K562 (cell line): ENCODE measurements at regions not wholly inside any gene's neighbourhood (a gene's known extent, or its start where the extent isn't known, plus 50 kb on each side); places are given as distances from the start of the nearest gene placed in this dataset.
A peak's percentile ranks its signal among the peaks of the same experiment; 100 is the strongest.

Experiments used
- ATAC-seq: fragments of 200-7000 bp; cut with Tn5 transposase; 3 replicates; pipeline ENCODE4 v1.9.1; 2020; ENCODE audit warnings: moderate library complexity
- BruUV-seq: library from RNA; stranded (reverse); fragments of 400-500 nt; replicated peaks from 2 replicates; lab custom pipeline; 2021; lab: Mats Ljungman, UMichigan
- CTCF ChIA-PET: fragments of 300-600 bp; formaldehyde crosslinking; extraction: SDS; loops from one replicate; lab custom pipeline; 2021; ENCODE audit warnings: low intra/inter-chr PET ratio; lab: Yijun Ruan, JAX
- POLR2A ChIA-PET: fragments of 300-600, 350-650 bp; sonication (Branson Sonifier 250); formaldehyde crosslinking; extraction: SDS; loops from one replicate; lab custom pipeline; 2021; ENCODE audit warnings: antibody characterized with exemption, inconsistent platforms; lab: Yijun Ruan, JAX
- DNase-seq, 4 experiments: peaks; one replicate each; pipeline versions ENCODE4 v3.0.0 to v3.0.0-alpha.2; 2011 to 2018; ENCODE audit warnings: low spot score in 3 of 4, mixed read lengths in 3 of 4; ENCODE audit errors: extremely low read depth in 1 of 4
- FAIRE-seq: peaks from 2 replicates; lab custom pipeline; 2011; peaks lifted over from hg19 to GRCh38; lab: Jason Lieb, UNC
- H2AFZ ChIP-seq: 2 replicates; pipeline ENCODE4 v1.6.0; 2011; ENCODE audit warnings: low read depth, low read length, control low read depth, inconsistent platforms
- H3K27ac ChIP-seq: fragments of 200-600 bp; 3 replicates; pipeline ENCODE4 v1.8.0; 2011; ENCODE audit warnings: low read depth, mild to moderate bottlenecking, control low read depth, inconsistent platforms, low read length, moderate library complexity, mixed read lengths; ENCODE audit errors: extremely low read depth
- H3K27me3 ChIP-seq, 2 experiments: fragments of 300-600 bp in 1 of 2; 2 replicates in 1 of 2; 3 replicates in 1 of 2; pipeline versions ENCODE4 v1.6.0 to v1.8.0; 2011; ENCODE audit warnings: inconsistent platforms in 2 of 2, low read length in 2 of 2, mild to moderate bottlenecking in 1 of 2, mixed read lengths in 1 of 2, moderate library complexity in 1 of 2; ENCODE audit not compliant: control insufficient read depth in 2 of 2, insufficient read depth in 2 of 2
- H3K36me3 ChIP-seq: fragments of 300-600 bp; 3 replicates; pipeline ENCODE4 v1.8.0; 2011; ENCODE audit warnings: mild to moderate bottlenecking, low read length, inconsistent platforms; ENCODE audit not compliant: control insufficient read depth, insufficient read depth
- H3K4me1 ChIP-seq, 2 experiments: fragments of 200-600 bp in 1 of 2; replicated peaks in 1 of 2; 2 replicates in 1 of 2; 3 replicates in 1 of 2; pipeline versions ENCODE4 v1.5.1 to v1.8.0; 2011; ENCODE audit warnings: inconsistent platforms in 2 of 2, low read length in 2 of 2, mild to moderate bottlenecking in 1 of 2, mixed read lengths in 1 of 2, moderate library complexity in 1 of 2; ENCODE audit not compliant: control insufficient read depth in 2 of 2, insufficient read depth in 2 of 2
- H3K4me2 ChIP-seq: 2 replicates; pipeline ENCODE4 v1.6.1; 2011; ENCODE audit warnings: low read length, control low read depth, inconsistent platforms, mixed read lengths; ENCODE audit not compliant: insufficient read depth
- H3K4me3 ChIP-seq: fragments of 200-600 bp; sonication (generic), shearing (Covaris generic); 2 replicates; pipeline ENCODE4 v1.5.1; 2016; ENCODE audit warnings: control low read depth, inconsistent platforms
- H3K79me2 ChIP-seq: fragments of 200-600 bp; 3 replicates; pipeline ENCODE4 v1.8.0; 2011; ENCODE audit warnings: low read length, inconsistent platforms; ENCODE audit not compliant: control insufficient read depth, insufficient read depth
- H3K9ac ChIP-seq, 2 experiments: 2 replicates each; pipeline versions ENCODE4 v1.6.0 to v1.6.1; 2011; ENCODE audit warnings: low read depth in 2 of 2, low read length in 2 of 2, control low read depth in 1 of 2, inconsistent platforms in 1 of 2, mild to moderate bottlenecking in 1 of 2, mixed read lengths in 1 of 2; ENCODE audit not compliant: insufficient read depth in 1 of 2
- H3K9me1 ChIP-seq: one replicate; pipeline ENCODE4 v1.6.0; 2011; ENCODE audit warnings: inconsistent platforms, mild to moderate bottlenecking, low read length, moderate library complexity; ENCODE audit not compliant: control insufficient read depth, insufficient read depth
- H3K9me3 ChIP-seq: replicated peaks from 2 replicates; pipeline ENCODE4 v1.5.1; 2011; ENCODE audit warnings: low read depth, low read length, inconsistent platforms; ENCODE audit not compliant: control insufficient read depth, insufficient read depth
- H4K20me1 ChIP-seq: replicated peaks from 2 replicates; pipeline ENCODE4 v1.6.1; 2011; ENCODE audit warnings: low read length, inconsistent platforms, mixed read lengths; ENCODE audit not compliant: control insufficient read depth, insufficient read depth
- BACH1 ChIP-seq: fragments of 200-800 bp; sonication (Bioruptor generic); IDR thresholded peaks from 2 replicates; pipeline ENCODE4 v1.6.1; 2016; ENCODE audit warnings: missing genetic modification characterization, missing compliant biosample characterization
- BDP1 ChIP-seq: IDR thresholded peaks from 3 replicates; pipeline ENCODE4 v1.6.1; 2011; ENCODE audit not compliant: insufficient read length, insufficient read depth
- CBFA2T2 ChIP-seq: fragments of 450-650 bp; conservative IDR thresholded peaks from 2 replicates; pipeline ENCODE4 v1.6.1; 2017; ENCODE audit warnings: mild to moderate bottlenecking
- ETS1 ChIP-seq: conservative IDR thresholded peaks from 2 replicates; pipeline ENCODE4 v1.6.1; 2011; ENCODE audit warnings: low read depth, mild to moderate bottlenecking, low read length; ENCODE audit not compliant: control insufficient read depth
- MTA2 ChIP-seq: fragments of 450-650 bp; IDR thresholded peaks from 2 replicates; pipeline ENCODE4 v1.6.1; 2016; ENCODE audit warnings: low read depth
- PPARD ChIP-seq: fragments of 250-450 bp; sonication (Bioruptor Pico); IDR thresholded peaks from 2 replicates; pipeline ENCODE4 v1.8.0; 2022; ENCODE audit warnings: inconsistent platforms, mild to moderate bottlenecking, moderate library complexity
- PTBP1 ChIP-seq: fragments of 200-400 bp; formaldehyde crosslinking; IDR thresholded peaks from 2 replicates; pipeline ENCODE4 v1.6.1; 2017; ENCODE audit warnings: low read depth, low read length
- RAD51 ChIP-seq: fragments of 450-650 bp; IDR thresholded peaks from 2 replicates; pipeline ENCODE4 v1.7.1; 2016; ENCODE audit warnings: low read depth, mild to moderate bottlenecking, borderline replicate concordance
- SMAD4 ChIP-seq: fragments of 250-450 bp; sonication (Bioruptor Pico); conservative IDR thresholded peaks from 2 replicates; pipeline ENCODE4 v1.8.0; 2021; ENCODE audit warnings: inconsistent platforms, mild to moderate bottlenecking, moderate library complexity
- STAT5B ChIP-seq: fragments of 250-450 bp; sonication (Bioruptor Pico); IDR thresholded peaks from 2 replicates; pipeline ENCODE4 v1.8.0; 2021; ENCODE audit warnings: mild to moderate bottlenecking, inconsistent platforms
- TRIM25 ChIP-seq: fragments of 450-650 bp; IDR thresholded peaks from 2 replicates; pipeline ENCODE4 v1.7.0; 2016; ENCODE audit warnings: borderline replicate concordance
- YBX1 ChIP-seq: fragments of 450-650 bp; IDR thresholded peaks from 2 replicates; pipeline ENCODE4 v1.7.1; 2016; ENCODE audit warnings: mild to moderate bottlenecking
- ZNF134 ChIP-seq: fragments of 250-450 bp; sonication (Bioruptor Pico); conservative IDR thresholded peaks from 2 replicates; pipeline ENCODE4 v1.4.0; 2020
- ZNF232 ChIP-seq: sonication (generic); formaldehyde crosslinking; IDR thresholded peaks from 2 replicates; pipeline ENCODE4 v1.8.0; 2022; ENCODE audit warnings: mild to moderate bottlenecking, missing genetic modification reagents
- WGBS: fragments of 100-300 bp; shearing (Covaris generic); methylation state at CpG from one replicate; pipeline ENCODE4 v1.1.6; 2016; ENCODE audit warnings: low coverage, mixed read lengths; ENCODE audit not compliant: insufficient coverage; ENCODE audit errors: missing lambda C conversion rate; 5-methylcytosine and 5-hydroxymethylcytosine counted together
- in situ Hi-C: fragments of 300-500 bp; cut with MboI; formaldehyde crosslinking; loops from 4 replicates; pipeline ENCODE4 v1.15.0; 2018; ENCODE audit warnings: inconsistent platforms, mixed read lengths
- intact Hi-C: fragments of 100-400 bp; cut with micrococcal nuclease; formaldehyde crosslinking; loops from 2 replicates; pipeline ENCODE4 v1.14.2; 2022
- TF ChIP-seq, protein P1 (sequence below), 2 experiments: IDR thresholded peaks in 1 of 2; conservative IDR thresholded peaks in 1 of 2; 2 replicates each; pipeline ENCODE4 v1.6.1; 2016; ENCODE audit warnings: low read depth in 2 of 2, mild to moderate bottlenecking in 1 of 2, missing compliant biosample characterization in 1 of 2, missing genetic modification characterization in 1 of 2, moderate library complexity in 1 of 2

DNA sequence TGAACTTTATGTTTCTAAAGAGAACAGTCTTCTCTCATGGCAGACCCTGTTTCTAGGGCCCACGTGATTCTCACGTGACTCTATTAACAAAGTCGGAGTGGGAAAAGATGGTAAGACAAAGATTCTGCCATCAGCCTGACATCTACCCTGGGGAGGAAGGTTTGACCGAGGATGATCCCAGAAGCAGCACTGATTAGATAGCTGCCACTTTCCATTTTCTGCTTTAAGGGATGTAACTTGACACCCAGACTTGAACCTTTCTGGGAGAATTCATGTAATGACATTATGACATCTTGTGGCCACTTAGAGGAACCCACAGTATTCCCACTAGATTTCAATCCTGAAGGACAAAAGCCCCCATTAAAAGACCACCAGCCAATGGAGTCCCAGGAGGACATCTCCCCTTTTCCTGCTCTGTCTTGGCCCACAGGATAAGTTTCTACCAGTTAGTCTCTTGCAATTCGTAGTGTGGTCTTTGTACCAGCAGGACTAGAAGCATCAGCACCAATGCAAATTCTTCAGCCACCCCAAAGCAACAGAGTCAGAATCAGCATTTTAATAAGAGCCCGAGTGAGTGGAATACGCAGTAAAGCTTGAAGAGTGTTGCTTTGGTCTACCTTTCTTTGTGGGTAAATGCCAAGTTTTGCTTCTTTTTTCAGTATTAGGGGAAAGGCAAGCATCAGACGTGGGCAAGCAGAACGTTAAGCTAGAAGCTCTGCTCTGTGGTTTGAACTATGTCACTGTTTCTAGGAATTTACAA is 480.5 kb upstream of the PROK2 start:
- ChIA-PET POLR2A (interaction anchor here (0.5 to 1.5 kb wide), 5 partner anchors 62 to 317 kb away, joined by 3 to 6 read pairs (median 4); no protein-coding TSS in a partner anchor), CTCF (interaction anchor here (0.8 kb wide), 1 partner anchor 390 kb away, joined by 3 read pairs; no protein-coding TSS in a partner anchor)
- H3K27me3 ChIP-seq: no peaks in the 10 kb centered on the region
- no peak overlapping the region for H3K27ac ChIP-seq
- peak in 3 of 4 experiments; percentile 19 to 55 (median 39) for DNase-seq
- H3K36me3 ChIP-seq: no peaks in the 10 kb centered on the region
- FAIRE-seq: peak; percentile 75
- no TSS peak for BruUV-seq
- H3K9me3 ChIP-seq: no peaks in the 10 kb centered on the region
- H3K4me2 ChIP-seq: no peak overlapping the region; the same call in 1 of the 2 replicates
- no peaks in the 10 kb centered on the region for H3K9me1 ChIP-seq
- H3K9ac ChIP-seq: no peak overlapping the region
- peak overlapping the region; percentile 53 for H2AFZ ChIP-seq
- 5% methylated on average over 9 of the region's 9 CpGs for WGBS
- ATAC-seq: peak; percentile 79
- no peak overlapping the region for H3K4me3 ChIP-seq
- intact Hi-C loops (loop anchor here (1.0 to 10.0 kb wide), 7 partner anchors 78 to 559 kb away; no protein-coding TSS in a partner anchor), in situ Hi-C loops (loop anchor here (10.0 kb wide), 2 partner anchors 311 to 531 kb away; no protein-coding TSS in a partner anchor)
- H3K4me1 ChIP-seq: peaks cover under 1 to 34% of the 10 kb centered on the region in 2 experiments; a peak in 4 of 5 replicates
- H4K20me1 ChIP-seq: no peaks in the 10 kb centered on the region
- H3K79me2 ChIP-seq: no peaks in the 10 kb centered on the region
- TF ChIP-seq YBX1 (no peak), PPARD (no peak), ZNF134 (CRISPR knock-in tag) (no peak), BACH1 (tag) (no peak), BDP1 (no peak), TRIM25 (no peak), ETS1 (no peak), MTA2 (no peak), STAT5B (no peak), PTBP1 (no peak), ZNF232 (no peak), CBFA2T2 (peak; percentile 53; the same call in 1 of the 2 replicates), SMAD4 (0 out of 2 replicates have a peak, but pooled peaks have one; percentile 20), RAD51 (peak; percentile 89)
- TF ChIP-seq, protein P1, sequence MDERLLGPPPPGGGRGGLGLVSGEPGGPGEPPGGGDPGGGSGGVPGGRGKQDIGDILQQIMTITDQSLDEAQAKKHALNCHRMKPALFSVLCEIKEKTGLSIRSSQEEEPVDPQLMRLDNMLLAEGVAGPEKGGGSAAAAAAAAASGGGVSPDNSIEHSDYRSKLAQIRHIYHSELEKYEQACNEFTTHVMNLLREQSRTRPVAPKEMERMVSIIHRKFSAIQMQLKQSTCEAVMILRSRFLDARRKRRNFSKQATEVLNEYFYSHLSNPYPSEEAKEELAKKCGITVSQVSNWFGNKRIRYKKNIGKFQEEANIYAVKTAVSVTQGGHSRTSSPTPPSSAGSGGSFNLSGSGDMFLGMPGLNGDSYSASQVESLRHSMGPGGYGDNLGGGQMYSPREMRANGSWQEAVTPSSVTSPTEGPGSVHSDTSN (CRISPR knock-in tag; IDR thresholded peaks at IDR 0.05; ENCODE audit: low read depth): no peak
- TF ChIP-seq, protein P1 (tag; conservative IDR thresholded peaks at IDR 0.05; ENCODE audit: low read depth): 0 out of 2 replicates have a peak, but pooled peaks have one; percentile 15
